PFSK-1 (cell line): ENCODE measurements at regions not wholly inside any gene's neighbourhood (a gene's known extent, or its start where the extent isn't known, plus 50 kb on each side); places are given as distances from the start of the nearest gene placed in this dataset.

Source experiments
- FOXP2 ChIP-seq: optimal IDR thresholded peaks from 2 replicates; pipeline ENCODE3; 2011; ENCODE audit warnings: borderline replicate concordance, control low read depth, inconsistent platforms; ENCODE audit not compliant: insufficient read depth; ENCODE audit errors: extremely low read length, extremely low read depth
- POLR2AphosphoS5 ChIP-seq: IDR thresholded peaks from 2 replicates; pipeline ENCODE4 v1.6.1; 2012; ENCODE audit warnings: low read depth, mild to moderate bottlenecking, control low read depth, low read length, moderate library complexity
- SIN3A ChIP-seq: IDR thresholded peaks from 2 replicates; pipeline ENCODE4 v1.6.1; 2012; ENCODE audit warnings: mild to moderate bottlenecking, low read length, moderate library complexity, borderline replicate concordance; ENCODE audit not compliant: insufficient read depth
- TAF1 ChIP-seq: IDR thresholded peaks from 2 replicates; pipeline ENCODE4 v1.6.1; 2012; ENCODE audit warnings: low read length, control low read depth, borderline replicate concordance; ENCODE audit not compliant: insufficient read depth
- TF ChIP-seq, protein P1 (sequence below), 2 experiments: IDR thresholded peaks; 2 replicates each; pipeline versions ENCODE4 v1.6.1 to v1.8.0; 2011 to 2012; ENCODE audit warnings: low read depth in 2 of 2, low read length in 2 of 2, control low read depth in 1 of 2, inconsistent platforms in 1 of 2, mild to moderate bottlenecking in 1 of 2, moderate library complexity in 1 of 2; ENCODE audit not compliant: insufficient read depth in 1 of 2

DNA sequence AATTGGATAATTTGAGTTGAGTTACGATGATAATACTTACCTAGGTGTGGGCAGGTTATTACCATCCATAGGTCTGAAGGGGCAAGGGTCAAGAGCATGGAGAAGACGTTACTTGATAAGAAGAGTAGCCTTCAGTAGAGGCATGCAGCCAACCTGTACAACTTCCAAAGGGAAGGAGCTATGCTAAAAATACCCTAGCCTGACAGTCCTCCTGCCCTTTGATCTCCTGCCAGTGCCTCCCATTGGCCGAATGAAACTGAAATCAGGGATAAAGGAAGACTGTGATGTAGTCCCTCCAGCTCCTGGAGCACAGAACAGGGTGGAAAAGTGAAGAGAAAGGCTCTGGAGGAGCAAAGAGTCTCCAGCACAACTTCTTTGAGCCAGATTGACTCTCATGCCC, 487.4 kb downstream of the ADCYAP1 start:
- TF ChIP-seq POLR2AphosphoS5 (no peak), FOXP2 (no peak), SIN3A (no peak), TAF1 (no peak)
- TF ChIP-seq, protein P1, sequence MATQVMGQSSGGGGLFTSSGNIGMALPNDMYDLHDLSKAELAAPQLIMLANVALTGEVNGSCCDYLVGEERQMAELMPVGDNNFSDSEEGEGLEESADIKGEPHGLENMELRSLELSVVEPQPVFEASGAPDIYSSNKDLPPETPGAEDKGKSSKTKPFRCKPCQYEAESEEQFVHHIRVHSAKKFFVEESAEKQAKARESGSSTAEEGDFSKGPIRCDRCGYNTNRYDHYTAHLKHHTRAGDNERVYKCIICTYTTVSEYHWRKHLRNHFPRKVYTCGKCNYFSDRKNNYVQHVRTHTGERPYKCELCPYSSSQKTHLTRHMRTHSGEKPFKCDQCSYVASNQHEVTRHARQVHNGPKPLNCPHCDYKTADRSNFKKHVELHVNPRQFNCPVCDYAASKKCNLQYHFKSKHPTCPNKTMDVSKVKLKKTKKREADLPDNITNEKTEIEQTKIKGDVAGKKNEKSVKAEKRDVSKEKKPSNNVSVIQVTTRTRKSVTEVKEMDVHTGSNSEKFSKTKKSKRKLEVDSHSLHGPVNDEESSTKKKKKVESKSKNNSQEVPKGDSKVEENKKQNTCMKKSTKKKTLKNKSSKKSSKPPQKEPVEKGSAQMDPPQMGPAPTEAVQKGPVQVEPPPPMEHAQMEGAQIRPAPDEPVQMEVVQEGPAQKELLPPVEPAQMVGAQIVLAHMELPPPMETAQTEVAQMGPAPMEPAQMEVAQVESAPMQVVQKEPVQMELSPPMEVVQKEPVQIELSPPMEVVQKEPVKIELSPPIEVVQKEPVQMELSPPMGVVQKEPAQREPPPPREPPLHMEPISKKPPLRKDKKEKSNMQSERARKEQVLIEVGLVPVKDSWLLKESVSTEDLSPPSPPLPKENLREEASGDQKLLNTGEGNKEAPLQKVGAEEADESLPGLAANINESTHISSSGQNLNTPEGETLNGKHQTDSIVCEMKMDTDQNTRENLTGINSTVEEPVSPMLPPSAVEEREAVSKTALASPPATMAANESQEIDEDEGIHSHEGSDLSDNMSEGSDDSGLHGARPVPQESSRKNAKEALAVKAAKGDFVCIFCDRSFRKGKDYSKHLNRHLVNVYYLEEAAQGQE (IDR thresholded peaks at IDR 0.05; ENCODE audit: insufficient read depth in 1 of 2, low read depth in 2 of 2, low read length in 2 of 2) = no peak

DNA sequence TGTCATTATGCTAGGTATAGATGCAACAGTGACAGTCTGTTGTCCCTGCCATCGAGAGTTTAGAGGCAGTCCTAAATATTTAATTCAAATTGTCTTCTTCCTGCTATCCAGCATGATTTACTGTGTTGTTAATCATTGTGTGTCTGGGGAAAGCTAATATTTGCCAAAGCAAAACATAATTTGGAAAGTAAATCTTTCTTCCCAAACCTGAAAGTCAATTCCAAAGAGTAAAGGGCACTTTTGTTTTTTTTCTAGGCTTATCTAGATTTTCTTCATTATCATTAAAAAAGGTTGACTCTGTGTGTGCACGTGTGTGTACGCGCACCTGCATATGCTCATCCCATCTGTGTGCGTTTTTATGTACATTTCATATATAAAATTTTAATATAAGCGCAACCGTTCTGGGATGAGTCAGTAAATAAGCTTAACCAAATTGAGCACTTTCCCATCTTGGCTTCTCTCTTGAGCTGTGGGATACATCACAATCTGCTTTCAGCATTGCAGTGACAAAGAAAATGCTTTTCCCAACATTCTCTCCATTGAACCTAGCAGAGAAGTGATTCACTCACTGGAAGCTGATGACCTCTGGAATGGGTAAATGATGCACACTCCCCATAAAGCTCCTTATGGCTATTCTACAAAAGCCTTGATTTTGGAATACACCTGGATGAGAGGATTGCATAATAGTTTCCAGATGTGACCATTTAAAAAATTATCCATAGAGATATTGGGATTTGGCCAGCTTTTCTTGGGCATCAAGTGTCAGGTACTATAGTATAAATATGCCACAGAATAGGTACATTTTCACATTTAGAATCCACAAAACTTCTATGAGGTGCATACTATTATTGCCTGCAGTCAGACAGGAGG, 488.4 kb downstream of the ADCYAP1 start:
- TF ChIP-seq, protein P1 (IDR thresholded peaks at IDR 0.05; ENCODE audit: insufficient read depth in 1 of 2, low read depth in 2 of 2, low read length in 2 of 2) = no peak
- TF ChIP-seq FOXP2 = no peak
- TF ChIP-seq POLR2AphosphoS5 = no peak
- TF ChIP-seq SIN3A = no peak
- no peak for TF ChIP-seq TAF1

DNA sequence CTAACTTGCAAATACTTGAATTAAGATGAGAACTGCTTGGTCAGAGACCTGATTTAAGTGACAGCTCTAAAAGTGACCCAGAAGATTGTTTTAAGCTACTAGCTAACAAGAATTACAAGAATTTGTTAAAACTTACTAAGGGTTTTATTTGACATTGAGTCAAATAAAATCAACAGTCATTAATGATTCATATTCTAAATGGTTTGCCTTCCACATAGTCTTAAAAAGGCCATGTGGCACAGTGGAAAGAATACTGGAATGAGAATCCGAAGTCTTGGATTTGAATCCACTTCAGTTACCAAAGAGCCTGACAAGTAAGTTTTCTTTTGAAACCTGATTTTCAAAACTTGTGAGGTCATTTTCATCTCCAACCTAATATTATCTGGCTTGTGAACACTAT, 489.3 kb downstream of the ADCYAP1 start:
- TF ChIP-seq POLR2AphosphoS5 (no peak), SIN3A (no peak), TAF1 (no peak), FOXP2 (no peak)
- TF ChIP-seq, protein P1 (IDR thresholded peaks at IDR 0.05; ENCODE audit: insufficient read depth in 1 of 2, low read depth in 2 of 2, low read length in 2 of 2) = no peak

DNA sequence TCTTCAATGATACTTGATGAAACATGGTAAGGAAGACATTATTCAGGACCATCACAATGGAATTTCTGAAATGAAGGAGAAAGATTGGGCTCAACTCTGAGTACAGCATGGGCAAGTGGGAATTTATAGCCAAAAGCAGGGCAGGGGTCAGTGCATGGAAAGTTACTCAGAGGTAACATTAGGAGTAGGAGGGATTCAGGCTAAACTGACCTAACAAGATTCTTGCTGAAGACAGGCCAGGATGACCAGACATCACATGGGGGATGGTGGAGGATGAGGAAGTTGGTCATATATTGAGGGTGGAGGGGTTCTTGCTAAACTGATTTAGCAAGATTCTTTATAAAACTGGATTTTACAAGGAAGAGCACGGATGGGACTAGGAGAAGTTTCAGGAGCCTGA, 489.8 kb downstream of the ADCYAP1 start:
- TF ChIP-seq FOXP2 (no peak), TAF1 (no peak), SIN3A (no peak)
- TF ChIP-seq, protein P1 (IDR thresholded peaks at IDR 0.05; ENCODE audit: insufficient read depth in 1 of 2, low read depth in 2 of 2, low read length in 2 of 2) = no peak
